Glomerular visceral epithelial cell (primary cell): ENCODE measurements at regions not wholly inside any gene's neighbourhood (a gene's known extent, or its start where the extent isn't known, plus 50 kb on each side); places are given as distances from the start of the nearest gene placed in this dataset.

Source experiments
- DNase-seq: peaks from one replicate; pipeline ENCODE4 v3.0.0-alpha.2; 2016; ENCODE audit errors: extremely low spot score

DNA sequence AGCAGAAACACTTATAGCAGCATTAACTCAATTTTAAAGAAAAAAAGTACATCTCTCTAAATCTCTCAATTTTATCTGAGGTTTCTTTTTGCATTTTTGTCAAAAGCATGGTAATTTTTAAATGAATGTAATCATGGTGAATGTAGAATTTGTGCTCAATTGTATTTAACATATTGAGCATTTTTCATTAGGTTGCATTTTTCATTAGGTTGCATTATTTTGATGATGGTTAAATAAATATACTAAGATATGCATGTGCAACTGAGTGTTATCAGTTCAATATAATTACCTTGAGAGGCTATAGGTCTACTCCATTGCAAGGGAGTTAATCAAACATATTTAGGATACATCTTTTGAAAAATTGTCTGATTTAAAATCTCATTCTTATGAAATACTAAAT is 355.1 kb upstream of the SPTLC3 start:
- DNase-seq, result no peak

DNA sequence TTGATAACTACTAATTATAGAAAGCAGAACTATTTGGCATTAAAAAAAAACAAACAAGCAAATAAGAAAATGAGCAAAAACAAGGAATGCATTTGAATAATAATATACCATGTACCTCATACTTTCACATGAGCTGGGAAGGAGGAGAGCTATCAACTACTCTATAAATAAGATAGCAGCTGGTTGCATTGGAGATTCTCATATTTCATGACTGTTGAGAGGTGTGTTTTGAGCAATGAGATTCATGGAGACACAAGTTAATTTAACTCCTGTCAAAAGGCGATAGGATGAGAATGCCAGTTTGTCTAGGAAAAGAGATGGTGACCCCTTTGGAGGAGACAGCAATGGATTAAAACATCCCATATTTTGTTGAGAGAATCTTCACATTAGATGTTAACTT is 348.8 kb upstream of the SPTLC3 start:
- no peak for DNase-seq

DNA sequence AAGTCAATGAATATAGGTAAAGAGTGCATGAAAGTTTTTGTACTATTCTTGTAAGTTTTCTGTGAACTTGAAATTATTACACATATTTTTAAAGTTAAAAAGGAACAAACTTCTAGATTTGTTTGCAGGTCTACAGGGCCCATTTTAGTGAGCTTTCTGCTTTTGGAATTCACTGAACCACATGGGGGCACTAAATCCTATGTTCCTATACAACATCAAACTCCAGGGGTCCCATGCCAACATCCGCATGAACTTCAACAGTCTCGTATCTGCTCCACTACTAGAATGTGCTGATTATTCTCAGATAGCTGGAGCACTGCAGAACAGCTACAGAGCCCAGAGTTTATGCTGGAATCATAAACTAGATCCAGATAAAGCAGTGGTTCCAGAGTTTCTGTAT is 347.9 kb upstream of the SPTLC3 start:
- no peak for DNase-seq

DNA sequence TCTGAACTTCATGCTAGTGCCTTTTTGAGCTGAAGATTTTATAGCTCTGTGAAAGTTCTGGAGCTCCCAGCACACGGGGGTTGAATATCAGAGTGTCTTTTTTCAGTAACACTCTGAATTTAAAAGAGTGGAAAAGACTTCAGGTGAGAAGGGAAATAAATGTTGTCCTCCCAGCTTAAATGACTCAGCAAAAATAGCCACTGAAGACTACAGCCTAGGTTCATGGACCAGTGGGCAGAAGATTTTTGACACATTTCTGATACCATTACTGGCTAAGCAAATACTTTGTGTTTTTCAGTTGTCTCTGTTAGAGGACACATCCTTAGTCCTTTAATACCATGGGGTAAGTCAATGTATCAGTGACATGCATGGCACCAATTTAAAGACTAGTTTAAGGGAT is 338.5 kb upstream of the SPTLC3 start:
- DNase-seq, result no peak

DNA sequence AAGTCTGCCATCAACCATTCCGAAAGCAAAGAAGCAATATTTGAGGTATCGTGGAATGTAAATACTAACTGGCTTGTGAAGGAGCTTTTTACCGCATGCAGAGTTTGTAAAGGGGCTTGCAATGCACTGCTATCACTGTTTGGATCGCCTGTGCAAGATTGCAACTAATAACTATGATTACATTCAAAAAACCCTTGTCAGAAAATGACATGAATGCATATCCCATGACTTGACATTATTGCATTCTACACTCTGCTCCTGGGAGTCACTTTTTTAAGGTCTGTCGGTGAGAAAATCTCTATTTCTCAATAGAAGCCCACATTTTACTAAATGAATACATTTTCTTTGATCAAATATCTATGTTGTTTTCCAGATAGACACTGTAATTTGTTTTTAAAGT is 335.4 kb upstream of the SPTLC3 start:
- DNase-seq, result no peak

DNA sequence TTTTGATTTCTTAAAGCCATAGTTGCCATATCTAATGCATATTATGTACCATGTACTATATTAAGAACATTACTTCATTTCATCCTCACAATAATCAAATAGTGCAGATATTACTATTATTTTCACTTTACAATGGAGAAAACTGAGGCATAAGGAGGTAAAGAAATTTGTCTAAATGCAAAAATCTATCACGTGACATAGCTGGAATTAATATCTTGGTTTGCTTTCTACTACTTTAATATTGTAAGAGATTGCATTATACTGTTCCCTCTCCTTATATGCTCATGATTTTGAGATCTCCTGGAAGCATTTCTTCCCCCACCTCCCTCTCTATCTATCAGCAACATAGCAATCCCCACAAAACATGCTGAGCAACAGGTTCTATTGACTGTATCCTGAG is 330.8 kb upstream of the SPTLC3 start:
- no peak for DNase-seq

DNA sequence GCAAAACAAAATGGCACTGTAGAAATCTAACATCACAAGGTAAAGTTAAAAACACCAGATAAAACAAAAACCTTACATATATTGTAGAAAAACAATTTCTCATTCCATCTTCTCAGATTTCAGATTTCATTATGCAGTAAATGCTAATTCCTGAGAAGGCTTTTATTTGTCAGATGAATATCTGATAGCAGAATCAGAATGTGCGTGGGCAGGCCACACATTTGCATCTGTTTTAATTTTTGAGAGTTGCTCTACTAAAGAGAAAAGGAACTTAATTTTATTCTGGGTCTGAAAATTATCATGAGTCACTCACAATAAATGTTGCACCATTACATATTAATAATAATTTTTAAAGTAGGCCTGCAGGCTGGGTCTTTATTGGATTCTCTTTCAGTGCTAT is 329.3 kb upstream of the SPTLC3 start:
- DNase-seq, result no peak

DNA sequence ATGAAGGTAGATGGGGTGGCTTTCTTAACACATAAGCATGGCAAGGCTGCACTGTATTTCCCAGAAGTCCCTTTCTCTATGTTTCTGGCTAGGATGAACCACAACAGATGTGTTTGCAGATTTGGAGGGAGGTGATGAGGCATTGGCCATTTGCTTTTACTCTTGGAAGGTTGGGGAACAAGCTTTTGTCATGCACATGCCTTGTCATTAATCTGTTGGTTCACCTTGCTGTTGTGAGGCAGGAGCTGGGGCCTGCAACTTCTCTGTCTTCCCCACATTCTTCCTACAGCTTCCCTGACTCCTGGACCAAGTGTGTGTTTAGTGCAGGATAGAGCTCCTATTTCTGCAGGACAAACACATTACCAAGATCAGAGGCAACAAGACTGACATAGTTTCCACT is 326.2 kb upstream of the SPTLC3 start:
- no peak for DNase-seq

DNA sequence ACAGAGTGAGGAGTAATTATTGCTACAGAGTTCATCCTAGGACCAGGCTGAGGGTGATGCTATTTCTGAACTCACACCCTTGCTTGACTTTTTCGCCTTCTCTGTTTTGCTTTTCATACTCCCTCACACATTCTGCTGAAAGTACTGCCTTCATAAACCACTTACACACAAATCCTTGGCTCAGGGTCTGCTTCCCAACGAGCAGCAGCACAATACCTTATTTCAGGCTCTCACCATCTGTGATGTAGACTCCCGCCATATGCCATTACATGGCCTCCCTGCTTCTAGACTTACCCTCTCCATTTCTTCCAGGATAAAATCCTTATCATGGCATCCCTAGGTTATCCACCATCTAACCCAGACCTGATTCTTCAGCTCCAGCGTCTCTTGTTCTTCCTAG is 321.3 kb upstream of the SPTLC3 start:
- DNase-seq, result no peak

DNA sequence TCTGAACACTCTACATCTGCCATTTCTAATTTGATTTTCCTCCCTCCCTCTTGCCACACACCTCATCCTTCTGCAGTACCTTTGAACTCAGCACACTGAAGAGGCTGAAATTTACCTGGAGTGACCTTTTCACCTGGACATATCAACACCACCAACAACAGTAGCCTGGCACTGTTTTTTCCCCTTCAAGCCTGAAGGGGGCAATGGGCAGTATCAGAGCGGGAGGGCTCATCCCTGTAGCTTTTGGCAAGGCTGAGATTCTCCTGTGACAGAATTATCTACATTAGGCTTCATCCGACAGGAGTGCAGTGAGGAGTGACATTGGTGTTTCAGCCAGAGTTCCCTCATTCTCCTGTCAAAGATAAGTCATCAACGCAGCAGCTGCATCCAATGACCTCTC is 312.8 kb upstream of the SPTLC3 start:
- no peak for DNase-seq

DNA sequence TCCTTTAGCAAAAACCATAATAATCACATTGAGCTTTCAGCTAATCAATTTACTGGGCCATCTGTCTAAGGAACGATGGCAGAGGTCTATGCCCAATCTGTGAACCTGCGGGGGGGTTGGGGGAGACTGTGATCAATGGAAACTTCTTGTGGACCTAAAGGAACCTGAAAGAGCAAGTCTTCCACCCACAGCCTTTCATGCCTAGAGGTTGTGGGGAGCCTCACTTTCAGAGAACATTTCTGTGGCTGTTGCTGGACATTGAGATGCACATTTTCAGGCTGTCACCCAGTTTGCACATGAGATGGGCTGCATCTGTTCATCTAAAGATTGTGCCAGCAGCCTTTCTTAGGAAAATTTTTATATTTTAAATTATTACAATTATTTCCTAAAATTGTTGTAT is 310.0 kb upstream of the SPTLC3 start:
- no peak for DNase-seq

DNA sequence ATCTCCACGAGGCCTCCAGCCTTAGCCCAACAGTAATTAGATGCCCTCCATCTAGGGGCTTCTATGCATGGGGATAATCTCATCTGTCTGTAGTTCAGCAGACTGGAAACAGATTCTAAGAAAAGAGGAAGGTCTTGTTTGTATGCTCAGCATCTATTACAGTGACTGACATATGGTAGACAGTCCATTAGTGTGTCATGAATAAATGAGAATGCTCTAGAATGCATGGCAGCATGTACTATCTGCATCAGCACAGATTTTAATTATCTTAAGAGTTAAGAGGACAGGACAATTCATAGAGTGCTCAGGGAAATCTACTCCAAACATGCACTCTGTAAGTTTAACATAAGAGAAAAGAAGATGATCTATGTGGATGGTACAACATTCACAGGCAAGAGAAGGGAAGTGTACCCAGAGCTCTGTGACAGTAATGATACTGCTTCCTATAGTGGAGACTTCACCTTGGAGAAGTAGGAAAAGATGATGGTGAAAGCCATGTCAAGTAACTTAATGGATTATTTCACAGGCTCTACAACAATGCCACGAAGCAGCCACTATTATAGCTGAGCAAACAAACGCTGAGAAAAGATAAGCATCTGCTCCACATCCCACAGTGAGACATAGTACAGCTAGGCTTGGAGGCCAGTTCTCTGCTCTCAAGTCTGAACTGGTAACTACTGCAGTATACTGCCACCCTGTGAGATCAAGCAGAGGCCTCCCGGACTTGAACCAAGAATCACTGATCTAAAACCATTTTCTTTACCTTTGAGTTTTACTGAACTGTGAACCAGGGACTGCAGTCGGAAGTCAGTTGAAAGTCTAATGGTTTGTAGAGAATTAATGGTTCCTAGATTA is 309.2 kb upstream of the SPTLC3 start:
- DNase-seq, result no peak

DNA sequence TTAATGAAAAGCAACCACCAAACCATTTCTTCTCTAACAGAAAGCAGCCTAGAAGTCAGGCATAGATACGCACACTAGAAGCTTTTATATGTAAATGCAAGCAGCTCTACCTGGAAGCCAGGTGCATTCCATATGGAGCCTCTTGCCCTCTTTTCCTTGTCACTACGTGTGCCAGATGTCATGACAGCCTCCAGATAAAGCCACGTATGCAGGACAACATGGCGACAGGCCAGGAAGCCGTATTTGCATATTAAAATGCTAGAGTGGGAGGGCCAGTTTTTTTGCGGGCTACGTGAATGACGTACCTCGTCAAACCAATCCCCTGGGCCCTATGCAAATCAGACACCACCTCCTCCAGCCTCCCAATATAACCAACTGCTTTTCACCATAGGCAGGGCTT is 308.1 kb upstream of the SPTLC3 start:
- no peak for DNase-seq

DNA sequence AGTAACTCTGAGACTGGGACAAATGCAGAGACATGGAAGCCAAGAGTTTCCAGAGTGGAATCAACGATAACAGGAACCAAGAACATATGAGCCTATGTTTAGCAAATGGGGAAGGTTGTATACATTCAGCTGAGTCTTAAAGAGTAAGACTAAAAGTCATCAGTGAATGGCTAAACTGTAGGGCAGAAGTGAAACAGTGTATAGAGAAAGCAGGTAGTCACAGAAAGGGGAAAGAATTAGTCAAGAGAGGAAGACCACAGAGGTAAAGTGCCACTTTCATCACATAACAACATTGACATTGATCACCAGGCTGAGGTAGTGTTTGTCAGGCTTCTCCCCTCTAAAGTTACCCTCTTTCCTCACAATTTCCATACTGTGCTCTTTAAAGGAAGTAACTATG is 306.5 kb upstream of the SPTLC3 start:
- DNase-seq, result no peak

DNA sequence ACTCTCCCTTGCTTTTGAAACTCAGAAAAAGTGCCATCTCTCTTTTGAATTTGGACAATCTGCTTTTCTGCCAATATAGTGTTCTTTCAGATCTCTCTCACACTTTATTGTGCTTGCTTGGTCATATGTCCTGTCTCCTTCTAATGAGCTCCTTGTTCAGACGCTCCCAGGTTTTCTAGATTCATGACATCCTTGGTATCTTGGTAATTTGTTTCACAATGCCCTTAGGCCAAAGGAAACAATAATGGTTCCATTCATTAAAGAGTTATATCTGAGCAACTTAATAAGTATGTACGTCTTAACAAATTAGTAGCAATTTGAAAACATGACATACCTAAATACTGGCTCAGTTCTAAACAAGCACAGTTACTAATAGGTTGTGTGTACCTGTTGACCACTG is 293.4 kb upstream of the SPTLC3 start:
- no peak for DNase-seq

DNA sequence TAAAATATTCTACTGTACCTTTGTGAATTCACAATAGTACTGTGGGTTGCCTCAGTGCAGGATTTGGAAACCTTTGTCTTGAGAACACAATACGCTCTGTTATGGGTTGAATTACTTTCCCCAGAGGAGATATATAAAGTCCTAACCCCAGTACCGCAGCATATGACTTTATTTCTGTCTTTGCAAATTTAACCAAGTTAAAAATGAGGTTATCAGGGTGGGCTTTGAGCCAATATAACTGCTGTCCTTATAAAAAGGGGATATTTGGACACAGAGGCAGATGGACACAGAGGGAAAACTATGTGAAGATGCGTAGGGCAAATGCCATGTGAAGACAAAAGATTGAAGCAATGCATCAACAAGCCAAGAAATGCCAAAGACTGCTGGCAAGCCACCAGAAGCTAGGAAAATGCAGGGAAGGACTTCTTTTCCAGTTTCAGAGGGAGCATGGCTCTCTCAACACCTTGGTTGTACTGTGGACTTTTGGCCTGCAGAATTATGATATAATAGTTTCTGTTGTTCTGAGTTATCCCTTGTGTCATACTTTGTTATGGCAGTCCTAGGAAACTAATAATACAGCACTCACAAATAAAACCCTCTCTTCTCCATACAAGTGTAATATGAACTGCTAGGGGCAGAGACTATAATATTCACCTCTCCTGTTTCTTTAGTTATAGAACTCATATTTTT is 292.6 kb upstream of the SPTLC3 start:
- DNase-seq, result no peak

DNA sequence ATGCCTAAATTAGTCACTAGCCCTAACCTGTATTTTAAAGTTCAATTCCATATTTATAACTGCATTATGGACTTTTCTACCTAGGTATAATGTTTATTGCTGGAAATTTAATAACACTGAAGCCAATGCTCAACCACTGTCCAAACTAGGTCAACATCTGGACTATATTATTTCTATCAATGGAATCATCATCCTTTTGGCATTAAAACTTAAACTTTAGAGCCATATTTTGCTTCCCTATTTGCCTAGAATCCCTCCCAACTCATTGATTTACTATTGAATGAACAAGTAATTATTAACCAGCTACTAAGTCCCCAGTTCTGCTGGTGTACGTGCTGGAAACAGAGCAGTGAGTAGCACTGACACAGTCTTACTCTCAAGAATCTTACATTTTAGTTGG is 291.7 kb upstream of the SPTLC3 start:
- DNase-seq, result no peak

DNA sequence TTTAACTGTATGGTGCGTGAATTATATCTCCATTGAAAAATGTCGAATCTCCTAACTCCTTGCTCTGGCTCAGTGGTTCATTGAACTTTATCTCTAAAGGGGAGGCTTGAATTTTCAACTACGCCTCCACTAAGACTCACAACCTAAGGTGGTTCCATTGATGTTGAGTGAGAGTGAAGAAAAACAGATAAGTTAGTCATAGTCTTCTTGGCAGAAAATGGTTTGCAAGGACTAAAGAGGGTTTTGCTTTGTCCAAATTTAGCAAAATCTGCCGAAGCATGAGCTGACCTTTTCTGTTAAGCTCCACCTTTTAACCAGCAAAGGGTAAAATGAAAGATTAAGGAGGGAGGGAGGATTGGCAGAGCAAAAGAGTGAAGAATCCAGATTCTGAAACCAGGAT is 290.2 kb upstream of the SPTLC3 start:
- no peak for DNase-seq

DNA sequence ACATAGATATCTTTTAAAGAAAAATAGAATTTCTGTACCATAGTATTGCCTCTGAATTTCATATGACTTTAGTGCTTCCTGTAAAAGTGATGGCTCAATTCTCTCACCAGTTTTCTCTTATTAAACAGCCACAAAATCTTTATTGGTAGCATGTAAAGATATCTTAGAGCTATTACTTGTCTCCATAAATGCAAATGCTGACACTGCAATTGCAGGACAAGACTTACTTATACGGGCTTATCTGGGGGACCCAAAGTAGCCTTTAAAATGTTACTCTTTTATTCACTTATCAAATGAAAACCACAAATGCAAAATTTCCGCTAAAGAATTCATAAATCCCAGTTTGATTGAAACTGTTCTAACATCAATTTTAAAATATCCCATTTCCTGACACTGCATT is 287.1 kb upstream of the SPTLC3 start:
- DNase-seq, result no peak

DNA sequence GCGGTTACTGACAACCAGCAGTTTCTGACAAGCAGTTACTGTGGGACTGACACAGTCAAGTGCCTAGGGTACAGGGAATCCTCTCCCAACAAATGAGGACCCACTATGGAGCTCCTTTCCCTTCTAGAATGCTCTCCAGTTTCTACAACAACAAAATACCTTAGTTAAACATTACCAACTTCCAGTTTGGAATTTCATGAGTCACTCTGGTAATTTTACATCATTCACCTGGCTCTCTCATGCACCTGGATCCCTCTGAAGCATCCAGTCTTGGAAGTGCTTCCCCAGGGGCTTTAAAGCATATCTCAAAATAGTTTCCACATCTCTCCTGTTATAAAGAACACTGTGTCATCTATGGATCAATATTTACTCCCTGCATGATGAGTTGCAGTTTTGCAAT is 286.7 kb upstream of the SPTLC3 start:
- no peak for DNase-seq

DNA sequence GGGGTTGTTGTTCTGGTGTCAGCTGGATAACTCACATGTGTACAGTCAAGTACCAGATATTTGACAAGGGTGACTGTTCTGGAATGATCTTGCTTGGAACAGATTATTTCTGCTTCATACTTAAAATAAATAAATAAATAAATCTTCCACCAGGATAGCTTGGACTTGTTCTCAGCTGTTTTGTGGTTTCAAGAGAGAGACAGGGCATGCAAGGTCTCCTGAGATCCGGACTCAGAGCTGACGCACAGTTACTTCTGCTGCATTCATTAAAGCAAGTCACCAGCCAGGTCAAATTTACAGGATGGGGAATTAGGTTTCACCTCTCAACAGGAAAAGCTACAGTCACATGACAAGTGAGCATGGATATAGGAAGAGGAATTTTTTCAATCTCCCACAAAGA is 285.0 kb upstream of the SPTLC3 start:
- DNase-seq, result no peak

DNA sequence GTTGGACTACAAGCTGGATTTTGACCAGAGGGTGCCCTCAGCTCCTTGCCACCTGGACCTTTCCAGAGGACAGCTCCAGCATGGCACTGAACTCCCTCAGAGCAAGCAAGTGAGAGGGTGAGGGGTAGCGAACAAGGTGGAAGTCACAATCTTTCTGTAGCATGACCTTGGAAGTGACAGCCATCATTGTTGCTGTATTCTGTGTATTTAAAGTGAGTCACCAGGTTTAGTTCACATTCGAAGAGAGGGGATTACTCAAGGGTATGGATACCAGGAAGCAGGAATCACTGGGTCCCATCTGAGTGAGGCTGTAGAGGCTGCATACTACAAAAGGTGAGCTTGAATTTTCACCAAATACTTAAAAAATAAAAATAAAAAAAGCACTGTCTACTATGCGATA is 280.0 kb upstream of the SPTLC3 start:
- DNase-seq, result no peak

DNA sequence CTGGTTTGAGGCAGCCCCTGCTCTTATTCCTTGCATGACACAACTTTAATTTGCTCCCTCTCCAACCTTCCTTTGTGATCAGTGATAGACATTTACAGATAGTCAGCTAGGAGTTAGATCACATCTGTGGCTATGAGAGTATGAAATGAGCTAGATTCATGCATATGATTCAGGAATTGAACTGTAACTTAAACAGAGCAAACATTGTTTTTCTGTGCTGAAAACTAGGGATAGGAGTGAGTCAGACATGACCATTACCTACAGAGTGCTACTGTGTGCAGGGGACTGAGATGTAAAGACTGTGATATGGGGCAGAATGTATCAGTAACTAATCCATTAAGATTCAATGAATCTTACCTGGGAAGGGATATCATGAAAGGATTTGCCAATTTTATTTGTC is 279.4 kb upstream of the SPTLC3 start:
- DNase-seq, result no peak

DNA sequence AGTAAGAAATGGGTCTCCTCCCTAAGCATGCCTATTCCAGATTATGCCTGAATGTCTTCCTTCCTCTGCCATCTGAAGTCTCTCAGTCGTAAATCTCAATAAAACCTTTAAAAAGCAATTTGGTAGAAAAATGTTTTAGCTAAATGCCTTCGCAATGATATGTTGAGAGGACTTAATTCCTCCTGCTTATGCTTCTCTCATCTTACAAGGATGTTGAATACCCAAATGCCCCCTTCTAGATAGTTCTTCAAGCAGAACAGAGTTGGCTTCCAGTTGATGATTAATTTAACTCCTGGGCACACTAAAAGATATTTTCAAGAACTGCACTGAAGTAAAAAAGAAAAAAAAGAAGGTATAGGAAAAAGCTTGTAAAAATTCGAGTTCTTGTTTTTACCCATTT is 275.0 kb upstream of the SPTLC3 start:
- no peak for DNase-seq
